ENCODE measurements at regions not wholly inside any gene's neighbourhood (a gene's known extent, or its start where the extent isn't known, plus 50 kb on each side); places are given as distances from the start of the nearest gene placed in this dataset.

DNA sequence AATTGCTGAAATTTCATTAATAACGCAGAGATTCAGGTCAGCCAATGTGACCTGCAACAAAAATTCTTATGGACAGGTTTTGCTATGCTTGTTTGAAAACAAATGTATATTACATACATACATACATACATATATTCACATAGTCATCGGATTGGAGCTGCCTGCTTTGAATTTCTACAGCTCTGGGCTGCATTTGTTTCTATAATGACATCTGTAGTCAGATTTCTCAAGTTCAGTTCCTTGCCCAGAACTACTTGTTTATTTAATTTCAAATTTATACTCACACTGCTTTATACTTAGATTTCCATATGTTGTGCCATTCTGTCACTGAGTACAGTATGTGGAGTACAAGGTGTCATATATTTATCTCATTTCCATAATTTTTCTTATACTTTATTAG is 2775.0 kb downstream of the PCDH9 start:
- no peak overlapping the region for H3K56ac ChIP-seq (ENCODE audit: extremely low read depth, insufficient read depth, low read length)
- ChIA-PET CTCF (no interaction called here), POLR2A (ENCODE audit: unreplicated experiment) (no interaction called here)
- no peak overlapping the region for H4K5ac ChIP-seq (ENCODE audit: low read depth, low read length)
- H3K4ac ChIP-seq (ENCODE audit: low read depth, low read length) = no peak overlapping the region
- H2BK20ac ChIP-seq (ENCODE audit: low read depth, low read length) = no peak overlapping the region
- H3K9me3 ChIP-seq (ENCODE audit: control insufficient read depth, insufficient read depth, low read length) = no peaks in the 10 kb centered on the region
- in situ Hi-C loops (cut with MboI; ENCODE audit: low sequenced_read_pairs) (no loop called here), intact Hi-C loops (cut with micrococcal nuclease) (loop anchor here (10.0 kb wide), 1 partner anchor 300 kb away; no protein-coding TSS in a partner anchor), dilution Hi-C loops (cut with HindIII; ENCODE audit: low sequenced_read_pairs, unreplicated experiment) (no loop called here)
- H4K8ac ChIP-seq (ENCODE audit: low read depth in 2 of 2, low read length in 2 of 2) = no peak overlapping the region
- no peak overlapping the region for H2AFZ ChIP-seq (replicated peaks; ENCODE audit: low read length, poor library complexity)
- DNase-seq (no peak), ATAC-seq (ENCODE audit: low read depth) (no peak)
- TF ChIP-seq SMC3 (IDR thresholded peaks at IDR 0.05; ENCODE audit: low read depth, low read length) = no peak
- TF ChIP-seq CEBPB (IDR thresholded peaks at IDR 0.05; ENCODE audit: low read depth, low read length) = no peak
- no peak for TF ChIP-seq FOS (IDR thresholded peaks at IDR 0.05; ENCODE audit: low read depth, low read length)
- TF ChIP-seq, protein P1, sequence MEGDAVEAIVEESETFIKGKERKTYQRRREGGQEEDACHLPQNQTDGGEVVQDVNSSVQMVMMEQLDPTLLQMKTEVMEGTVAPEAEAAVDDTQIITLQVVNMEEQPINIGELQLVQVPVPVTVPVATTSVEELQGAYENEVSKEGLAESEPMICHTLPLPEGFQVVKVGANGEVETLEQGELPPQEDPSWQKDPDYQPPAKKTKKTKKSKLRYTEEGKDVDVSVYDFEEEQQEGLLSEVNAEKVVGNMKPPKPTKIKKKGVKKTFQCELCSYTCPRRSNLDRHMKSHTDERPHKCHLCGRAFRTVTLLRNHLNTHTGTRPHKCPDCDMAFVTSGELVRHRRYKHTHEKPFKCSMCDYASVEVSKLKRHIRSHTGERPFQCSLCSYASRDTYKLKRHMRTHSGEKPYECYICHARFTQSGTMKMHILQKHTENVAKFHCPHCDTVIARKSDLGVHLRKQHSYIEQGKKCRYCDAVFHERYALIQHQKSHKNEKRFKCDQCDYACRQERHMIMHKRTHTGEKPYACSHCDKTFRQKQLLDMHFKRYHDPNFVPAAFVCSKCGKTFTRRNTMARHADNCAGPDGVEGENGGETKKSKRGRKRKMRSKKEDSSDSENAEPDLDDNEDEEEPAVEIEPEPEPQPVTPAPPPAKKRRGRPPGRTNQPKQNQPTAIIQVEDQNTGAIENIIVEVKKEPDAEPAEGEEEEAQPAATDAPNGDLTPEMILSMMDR (conservative IDR thresholded peaks at IDR 0.05; ENCODE audit: low read depth, low read length) = no peak
- no peak for TF ChIP-seq MAFK (IDR thresholded peaks at IDR 0.05; ENCODE audit: low read depth, low read length)
- no peak for TF ChIP-seq RCOR1 (IDR thresholded peaks at IDR 0.05; ENCODE audit: insufficient replicate concordance, low read length)
- H3K23ac ChIP-seq (ENCODE audit: low read depth, low read length) = no peak overlapping the region
- H3K9ac ChIP-seq (ENCODE audit: low read depth, low read length) = no peak overlapping the region
- H3K9me1 ChIP-seq (ENCODE audit: insufficient read depth, low read length) = no peaks in the 10 kb centered on the region
- H3K4me2 ChIP-seq (ENCODE audit: low read depth, low read length) = no peak overlapping the region
- no peak overlapping the region for H2BK5ac ChIP-seq (ENCODE audit: low read depth, low read length, poor library complexity, severe bottlenecking)
- no peak overlapping the region for H3K4me3 ChIP-seq (ENCODE audit: insufficient read depth, low read depth, low read length)
- H4K91ac ChIP-seq (ENCODE audit: insufficient read depth, low read depth, low read length) = no peak overlapping the region
- H3K79me1 ChIP-seq (ENCODE audit: low read depth in 1 of 2, low read length in 2 of 2) = no peaks in the 10 kb centered on the region
- H3K14ac ChIP-seq (replicated peaks; ENCODE audit: low read depth, low read length) = no peak overlapping the region
- WGBS, 2 experiments (ENCODE audit: extremely low coverage in 2 of 2, insufficient read length in 1 of 2) = no CpG with 5 or more reads among the region's 2 CpGs
- no peak overlapping the region for H3K27ac ChIP-seq (ENCODE audit: insufficient read depth, low read length)
- no peaks in the 10 kb centered on the region for H4K20me1 ChIP-seq (ENCODE audit: insufficient read depth, low read length)
- H3K36me3 ChIP-seq (ENCODE audit: control insufficient read depth, insufficient read depth, low read length) = no peaks in the 10 kb centered on the region
- no peak overlapping the region for H2AK5ac ChIP-seq (ENCODE audit: low read depth, low read length)
- H3K4me1 ChIP-seq (ENCODE audit: control insufficient read depth, insufficient read depth, low read length) = no peaks in the 10 kb centered on the region
- H2BK120ac ChIP-seq (ENCODE audit: low read depth, low read length) = no peak overlapping the region
- no peak overlapping the region for H3K18ac ChIP-seq (ENCODE audit: low read depth, low read length)
- BruUV-seq (replicated peaks) = no TSS peak
- H2AK9ac ChIP-seq (replicated peaks; ENCODE audit: low read depth, low read length, poor library complexity) = no peak overlapping the region
- no peaks in the 10 kb centered on the region for H3K27me3 ChIP-seq (ENCODE audit: control insufficient read depth, insufficient read depth, low read length)
- H2BK15ac ChIP-seq (ENCODE audit: low read depth, low read length) = no peak overlapping the region
